PC-3 (cell line): ENCODE measurements at regions not wholly inside any gene's neighbourhood (a gene's known extent, or its start where the extent isn't known, plus 50 kb on each side); places are given as distances from the start of the nearest gene placed in this dataset.

Experiments used
- ATAC-seq: fragments of 200-7000 bp; cut with Tn5 transposase; 2 replicates; pipeline ENCODE4 v1.9.1; 2020; ENCODE audit warnings: mild to moderate bottlenecking, moderate library complexity
- BruUV-seq: library from RNA; stranded (reverse); fragments of 400-500 nt; replicated peaks from 2 replicates; lab custom pipeline; 2021; lab: Mats Ljungman, UMichigan
- CTCF ChIA-PET: fragments of 300-600 bp; sonication (Branson Sonifier 250); formaldehyde crosslinking; loops from one replicate; lab custom pipeline; 2022; ENCODE audit warnings: antibody characterized with exemption; lab: Charles Lee
- POLR2A ChIA-PET: fragments of 300-600 bp; sonication (Branson Sonifier 250); formaldehyde crosslinking; loops from one replicate; lab custom pipeline; 2022; ENCODE audit warnings: antibody characterized with exemption; ENCODE audit not compliant: unreplicated experiment; lab: Charles Lee
- DNase-seq: peaks from one replicate; pipeline ENCODE4 v3.0.0-alpha.2; 2015
- H2AFZ ChIP-seq: fragments of 300-600 bp; sonication (generic); 2 replicates; pipeline ENCODE4 v1.6.0; 2016; ENCODE audit warnings: antibody characterized with exemption, low read length
- H3F3A ChIP-seq: fragments of 300-600 bp; sonication (generic); one replicate; pipeline ENCODE4 v1.6.0; 2017; ENCODE audit warnings: antibody characterized with exemption, low read length, control low read depth, mild to moderate bottlenecking; ENCODE audit not compliant: unreplicated experiment
- H3K27ac ChIP-seq: fragments of 300-600 bp; sonication (generic); 2 replicates; pipeline ENCODE4 v1.5.1; 2016; ENCODE audit warnings: mild to moderate bottlenecking, low read length
- H3K27me3 ChIP-seq: fragments of 300-600 bp; sonication (generic); 2 replicates; pipeline ENCODE4 v1.6.1; 2016; ENCODE audit warnings: low read length, mixed read lengths
- H3K36me3 ChIP-seq: fragments of 300-600 bp; sonication (generic); 2 replicates; pipeline ENCODE4 v1.6.1; 2016; ENCODE audit warnings: low read depth, mixed run types, low read length, mixed read lengths
- H3K4me1 ChIP-seq: fragments of 300-600 bp; sonication (generic); 2 replicates; pipeline ENCODE4 v1.5.1; 2016; ENCODE audit warnings: low read length; ENCODE audit not compliant: insufficient read depth
- H3K4me2 ChIP-seq: fragments of 300-600 bp; sonication (generic); 2 replicates; pipeline ENCODE4 v1.6.0; 2016; ENCODE audit warnings: low read length
- H3K4me3 ChIP-seq: fragments of 300-600 bp; sonication (generic); 2 replicates; pipeline ENCODE4 v1.5.1; 2016; ENCODE audit warnings: mild to moderate bottlenecking, low read length, mixed read lengths
- H3K79me2 ChIP-seq: fragments of 300-600 bp; sonication (generic); 2 replicates; pipeline ENCODE4 v1.6.1; 2017; ENCODE audit warnings: low read length, mixed read lengths
- H3K9ac ChIP-seq: fragments of 300-600 bp; sonication (generic); 2 replicates; pipeline ENCODE4 v1.6.0; 2016; ENCODE audit warnings: mild to moderate bottlenecking, low read length
- H3K9me2 ChIP-seq: fragments of 300-600 bp; sonication (generic); replicated peaks from 2 replicates; pipeline ENCODE4 v1.6.1; 2016; ENCODE audit warnings: mixed run types, low read length, mixed read lengths
- H3K9me3 ChIP-seq: fragments of 300-600 bp; sonication (generic); 2 replicates; pipeline ENCODE4 v1.6.1; 2016; ENCODE audit warnings: low read length, mixed read lengths
- H4K20me1 ChIP-seq: fragments of 300-600 bp; sonication (generic); 2 replicates; pipeline ENCODE4 v1.6.1; 2016; ENCODE audit warnings: low read length, mixed read lengths
- CTCF ChIP-seq: fragments of 300-600 bp; sonication (generic); conservative IDR thresholded peaks from 2 replicates; pipeline ENCODE4 v1.5.1; 2017; ENCODE audit warnings: antibody characterized with exemption, low read depth, mild to moderate bottlenecking, low read length
- EZH2 ChIP-seq: fragments of 300-600 bp; sonication (generic); IDR thresholded peaks from one replicate; pipeline ENCODE4 v1.6.1; 2017; ENCODE audit warnings: antibody characterized with exemption, mild to moderate bottlenecking, low read length; ENCODE audit not compliant: unreplicated experiment
- EZH2phosphoT487 ChIP-seq: fragments of 300-600 bp; sonication (generic); IDR thresholded peaks from 2 replicates; pipeline ENCODE4 v1.6.1; 2018; ENCODE audit warnings: mild to moderate bottlenecking, antibody characterized with exemption, low read length, borderline replicate concordance
- intact Hi-C: fragments of 100-400 bp; cut with micrococcal nuclease; formaldehyde crosslinking; loops from 2 replicates; pipeline ENCODE4 v1.9.0; 2023

DNA sequence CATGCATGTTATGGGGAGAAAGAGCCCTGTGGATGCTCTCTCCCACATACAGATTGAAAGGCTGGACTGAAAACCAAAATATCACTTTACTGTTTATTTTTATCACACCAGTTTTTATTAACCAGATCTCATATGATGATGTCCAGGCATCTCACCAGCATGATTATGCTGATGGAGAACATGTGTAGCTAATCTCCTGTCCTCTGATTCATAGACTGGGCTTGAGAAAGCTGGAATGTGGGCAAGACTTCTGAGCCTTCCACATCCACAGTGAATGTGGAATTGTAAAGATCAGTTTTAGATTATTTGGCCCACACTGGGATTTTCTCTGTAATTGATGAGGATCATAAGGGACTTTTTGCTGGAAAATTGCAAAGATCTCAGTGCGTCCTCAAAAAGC is 137.9 kb downstream of the ICOS start:
- POLR2A ChIA-PET = no interaction called here
- H3F3A ChIP-seq = no peaks in the 10 kb centered on the region

GRCh38 chr2:204078003-204078698 is 141.6 kb downstream of the ICOS start:
- H3K27ac ChIP-seq = no peak overlapping the region
- H3K79me2 ChIP-seq = no peaks in the 10 kb centered on the region
- H4K20me1 ChIP-seq = no peaks in the 10 kb centered on the region
- CTCF ChIA-PET = no interaction called here
- H3K36me3 ChIP-seq = no peaks in the 10 kb centered on the region
- POLR2A ChIA-PET = no interaction called here
- DNase-seq (no peak), ATAC-seq (no peak)
- intact Hi-C loops = no loop called here
- H3K4me1 ChIP-seq = no peaks in the 10 kb centered on the region
- no peaks in the 10 kb centered on the region for H3F3A ChIP-seq
- no peak overlapping the region for H3K4me2 ChIP-seq
- H3K9me2 ChIP-seq = no peaks in the 10 kb centered on the region
- no peak for TF ChIP-seq CTCF
- TF ChIP-seq EZH2phosphoT487 = no peak
- TF ChIP-seq EZH2 = no peak
- H3K9ac ChIP-seq = no peak overlapping the region
- H3K9me3 ChIP-seq = no peaks in the 10 kb centered on the region
- H3K27me3 ChIP-seq = peaks cover 45% of the 10 kb centered on the region
- no TSS peak for BruUV-seq
- H3K4me3 ChIP-seq = no peak overlapping the region
- H2AFZ ChIP-seq = no peak overlapping the region

More for the DNA sequence above, 137.9 kb downstream of the ICOS start:
- Histone ChIP-seq H2AFZ (no peak overlapping the region), H3K9ac (no peak overlapping the region), H3K4me1 (no peaks in the 10 kb centered on the region), H3K4me2 (no peak overlapping the region), H3K27me3 (peaks cover 52% of the 10 kb centered on the region), H3K79me2 (no peaks in the 10 kb centered on the region), H3K4me3 (no peak overlapping the region), H3K36me3 (no peaks in the 10 kb centered on the region), H3K9me2 (no peaks in the 10 kb centered on the region), H3K27ac (no peak overlapping the region), H4K20me1 (peaks cover under 1% of the 10 kb centered on the region; the same call in 1 of the 2 replicates), H3K9me3 (no peaks in the 10 kb centered on the region)
- ATAC-seq = no peak
- TF ChIP-seq EZH2 = no peak
- TF ChIP-seq CTCF = no peak
- no peak for TF ChIP-seq EZH2phosphoT487
- DNase-seq = no peak
- CTCF ChIA-PET = no interaction called here
- no TSS peak for BruUV-seq
- intact Hi-C loops = no loop called here
